ENCODE measurements at regions not wholly inside any gene's neighbourhood (a gene's known extent, or its start where the extent isn't known, plus 50 kb on each side); places are given as distances from the start of the nearest gene placed in this dataset.

GRCh38 chr20:7210910-7211309 lies 443.4 kb downstream of the BMP2 start:
- no peaks in the 10 kb centered on the region for H3K9me3 ChIP-seq (ENCODE audit: control insufficient read depth in 1 of 2, low read length in 2 of 2)
- no peaks in the 10 kb centered on the region for H3K4me1 Mint-ChIP-seq
- intact Hi-C loops (cut with micrococcal nuclease) = no loop called here
- no peak overlapping the region for H3K4me3 Mint-ChIP-seq
- CTCF ChIA-PET (ENCODE audit: partially characterized antibody) = no interaction called here
- no peak overlapping the region for H3K4me3 ChIP-seq (ENCODE audit: low read length in 2 of 2)
- peaks cover 3 to 13% (median 11%) of the 10 kb centered on the region in 8 donors for H3K9me3 Mint-ChIP-seq
- H3K36me3 Mint-ChIP-seq = no peaks in the 10 kb centered on the region
- H3K27me3 ChIP-seq (ENCODE audit: insufficient read depth, low read length) = no peaks in the 10 kb centered on the region
- peaks cover 0 to 2% of the 10 kb centered on the region in 2 donors for H3K27me3 Mint-ChIP-seq
- H3K4me1 ChIP-seq (ENCODE audit: insufficient read depth, low read length) = no peaks in the 10 kb centered on the region
- POLR2A ChIA-PET (ENCODE audit: partially characterized antibody) = no interaction called here
- no peak overlapping the region for H3K27ac ChIP-seq (ENCODE audit: low read depth, low read length)
- no peak overlapping the region for H3K27ac Mint-ChIP-seq
- H3K36me3 ChIP-seq (ENCODE audit: insufficient read depth, low read length) = no peaks in the 10 kb centered on the region
- DNase-seq = no peak

GRCh38 chr20:7214081-7214740 lies 446.7 kb downstream of the BMP2 start:
- H3K36me3 Mint-ChIP-seq = no peaks in the 10 kb centered on the region

GRCh38 chr20:7217606-7218005 lies 450.1 kb downstream of the BMP2 start:
- H3K4me1 Mint-ChIP-seq = no peaks in the 10 kb centered on the region
- intact Hi-C loops (cut with micrococcal nuclease) = no loop called here
- no peaks in the 10 kb centered on the region for H3K9me3 ChIP-seq (ENCODE audit: control insufficient read depth in 1 of 2, low read length in 2 of 2)
- peaks cover 0 to 2% of the 10 kb centered on the region in 2 donors for H3K27me3 Mint-ChIP-seq
- POLR2A ChIA-PET (ENCODE audit: partially characterized antibody) = no interaction called here
- H3K36me3 Mint-ChIP-seq = no peaks in the 10 kb centered on the region
- DNase-seq = no peak
- CTCF ChIA-PET (ENCODE audit: partially characterized antibody) = no interaction called here
- no peak overlapping the region for H3K4me3 ChIP-seq (ENCODE audit: low read length in 2 of 2)
- H3K27ac Mint-ChIP-seq = no peak overlapping the region
- H3K9me3 Mint-ChIP-seq = peaks cover 0 to 11% (median 4%) of the 10 kb centered on the region in 8 donors
- H3K27me3 ChIP-seq (ENCODE audit: insufficient read depth, low read length) = no peaks in the 10 kb centered on the region
- no peaks in the 10 kb centered on the region for H3K36me3 ChIP-seq (ENCODE audit: insufficient read depth, low read length)
- no peak overlapping the region for H3K4me3 Mint-ChIP-seq
- H3K27ac ChIP-seq (ENCODE audit: low read depth, low read length) = no peak overlapping the region
- no peaks in the 10 kb centered on the region for H3K4me1 ChIP-seq (ENCODE audit: insufficient read depth, low read length)

More at GRCh38 chr20:7214081-7214740, 446.7 kb downstream of the BMP2 start:
- Histone ChIP-seq H3K4me1 (ENCODE audit: insufficient read depth, low read length) (no peaks in the 10 kb centered on the region), H3K27me3 (ENCODE audit: insufficient read depth, low read length) (no peaks in the 10 kb centered on the region), H3K27ac (ENCODE audit: low read depth, low read length) (no peak overlapping the region), H3K4me3 (ENCODE audit: low read length in 2 of 2) (no peak overlapping the region), H3K9me3 (ENCODE audit: control insufficient read depth in 1 of 2, low read length in 2 of 2) (no peaks in the 10 kb centered on the region), H3K36me3 (ENCODE audit: insufficient read depth, low read length) (no peaks in the 10 kb centered on the region)
- CTCF ChIA-PET (ENCODE audit: partially characterized antibody) = no interaction called here
- H3K27me3 Mint-ChIP-seq = peaks cover 0 to 2% of the 10 kb centered on the region in 2 donors
- DNase-seq = no peak
- H3K4me3 Mint-ChIP-seq = no peak overlapping the region
- POLR2A ChIA-PET (ENCODE audit: partially characterized antibody) = no interaction called here
- no peaks in the 10 kb centered on the region for H3K4me1 Mint-ChIP-seq
- H3K9me3 Mint-ChIP-seq = peaks cover 3 to 12% (median 6%) of the 10 kb centered on the region in 8 donors
- H3K27ac Mint-ChIP-seq = no peak overlapping the region
- intact Hi-C loops (cut with micrococcal nuclease) = no loop called here

GRCh38 chr20:7220755-7221154 lies 453.3 kb downstream of the BMP2 start:
- DNase-seq = no peak
- H3K27ac Mint-ChIP-seq = no peak overlapping the region
- no peaks in the 10 kb centered on the region for H3K4me1 ChIP-seq (ENCODE audit: insufficient read depth, low read length)
- ChIA-PET POLR2A (ENCODE audit: partially characterized antibody) (no interaction called here), CTCF (ENCODE audit: partially characterized antibody) (no interaction called here)
- no peaks in the 10 kb centered on the region for H3K27me3 Mint-ChIP-seq
- H3K27me3 ChIP-seq (ENCODE audit: insufficient read depth, low read length) = no peaks in the 10 kb centered on the region
- intact Hi-C loops (cut with micrococcal nuclease) = no loop called here
- peaks cover 0 to 29% (median 12%) of the 10 kb centered on the region in 8 donors for H3K9me3 Mint-ChIP-seq
- H3K4me1 Mint-ChIP-seq = no peaks in the 10 kb centered on the region
- H3K27ac ChIP-seq (ENCODE audit: low read depth, low read length) = no peak overlapping the region
- no peaks in the 10 kb centered on the region for H3K9me3 ChIP-seq (ENCODE audit: control insufficient read depth in 1 of 2, low read length in 2 of 2)
- H3K36me3 ChIP-seq (ENCODE audit: insufficient read depth, low read length) = no peaks in the 10 kb centered on the region
- no peaks in the 10 kb centered on the region for H3K36me3 Mint-ChIP-seq
- H3K4me3 ChIP-seq (ENCODE audit: low read length in 2 of 2) = no peak overlapping the region
- H3K4me3 Mint-ChIP-seq = no peak overlapping the region

- Mint-ChIP-seq H3K36me3 (no peaks in the 10 kb centered on the region), H3K4me1 (no peaks in the 10 kb centered on the region), H3K4me3 (no peak overlapping the region), H3K27ac (no peak overlapping the region), H3K9me3 (peaks cover 0 to 39% (median 15%) of the 10 kb centered on the region in 8 donors), H3K27me3 (no peaks in the 10 kb centered on the region)
- H3K4me3 ChIP-seq (ENCODE audit: low read length in 2 of 2) = no peak overlapping the region
- CTCF ChIA-PET (ENCODE audit: partially characterized antibody) = no interaction called here
- no peaks in the 10 kb centered on the region for H3K9me3 ChIP-seq (ENCODE audit: control insufficient read depth in 1 of 2, low read length in 2 of 2)
- H3K27ac ChIP-seq (ENCODE audit: low read depth, low read length) = no peak overlapping the region
- H3K4me1 ChIP-seq (ENCODE audit: insufficient read depth, low read length) = no peaks in the 10 kb centered on the region
- no peaks in the 10 kb centered on the region for H3K36me3 ChIP-seq (ENCODE audit: insufficient read depth, low read length)
- POLR2A ChIA-PET (ENCODE audit: partially characterized antibody) = no interaction called here
- H3K27me3 ChIP-seq (ENCODE audit: insufficient read depth, low read length) = no peaks in the 10 kb centered on the region
- intact Hi-C loops (cut with micrococcal nuclease) = no loop called here
- DNase-seq = no peak
Measured at GRCh38 chr20:7226156-7226555, 458.7 kb downstream of the BMP2 start.

- no peaks in the 10 kb centered on the region for H3K27me3 Mint-ChIP-seq
- no peak overlapping the region for H3K4me3 Mint-ChIP-seq
- DNase-seq = no peak
- peaks cover 0 to 5% of the 10 kb centered on the region in 2 donors for H3K9me3 ChIP-seq (ENCODE audit: control insufficient read depth in 1 of 2, low read length in 2 of 2)
- peaks cover 0 to 22% (median 9%) of the 10 kb centered on the region in 8 donors for H3K9me3 Mint-ChIP-seq
- POLR2A ChIA-PET (ENCODE audit: partially characterized antibody) = no interaction called here
- H3K27ac ChIP-seq (ENCODE audit: low read depth, low read length) = no peak overlapping the region
- no peaks in the 10 kb centered on the region for H3K4me1 Mint-ChIP-seq
- no peaks in the 10 kb centered on the region for H3K36me3 Mint-ChIP-seq
- no peak overlapping the region for H3K4me3 ChIP-seq (ENCODE audit: low read length in 2 of 2)
- no peaks in the 10 kb centered on the region for H3K4me1 ChIP-seq (ENCODE audit: insufficient read depth, low read length)
- intact Hi-C loops (cut with micrococcal nuclease) = no loop called here
- H3K27ac Mint-ChIP-seq = no peak overlapping the region
- CTCF ChIA-PET (ENCODE audit: partially characterized antibody) = no interaction called here
- no peaks in the 10 kb centered on the region for H3K27me3 ChIP-seq (ENCODE audit: insufficient read depth, low read length)
- H3K36me3 ChIP-seq (ENCODE audit: insufficient read depth, low read length) = no peaks in the 10 kb centered on the region
Measured at GRCh38 chr20:7231303-7231702, 463.8 kb downstream of the BMP2 start.

- no peaks in the 10 kb centered on the region for H3K27me3 Mint-ChIP-seq
- no peaks in the 10 kb centered on the region for H3K36me3 Mint-ChIP-seq
- intact Hi-C loops (cut with micrococcal nuclease) = no loop called here
- ChIA-PET POLR2A (ENCODE audit: partially characterized antibody) (no interaction called here), CTCF (ENCODE audit: partially characterized antibody) (no interaction called here)
- H3K36me3 ChIP-seq (ENCODE audit: insufficient read depth, low read length) = no peaks in the 10 kb centered on the region
- no peaks in the 10 kb centered on the region for H3K4me1 ChIP-seq (ENCODE audit: insufficient read depth, low read length)
- no peaks in the 10 kb centered on the region for H3K4me1 Mint-ChIP-seq
- H3K4me3 ChIP-seq (ENCODE audit: low read length in 2 of 2) = no peak overlapping the region
- no peak overlapping the region for H3K27ac ChIP-seq (ENCODE audit: low read depth, low read length)
- no peaks in the 10 kb centered on the region for H3K27me3 ChIP-seq (ENCODE audit: insufficient read depth, low read length)
- no peak overlapping the region for H3K27ac Mint-ChIP-seq
- H3K9me3 ChIP-seq (ENCODE audit: control insufficient read depth in 1 of 2, low read length in 2 of 2) = peaks cover 0 to 5% of the 10 kb centered on the region in 2 donors
- DNase-seq = no peak
- H3K4me3 Mint-ChIP-seq = no peak overlapping the region
- peaks cover 0 to 21% (median 9%) of the 10 kb centered on the region in 8 donors for H3K9me3 Mint-ChIP-seq
Measured at GRCh38 chr20:7232796-7233195, 465.3 kb downstream of the BMP2 start.

- intact Hi-C loops (cut with micrococcal nuclease) = no loop called here
- H3K27me3 ChIP-seq (ENCODE audit: insufficient read depth, low read length) = no peaks in the 10 kb centered on the region
- POLR2A ChIA-PET (ENCODE audit: partially characterized antibody) = no interaction called here
Measured at GRCh38 chr20:7237251-7237650, 469.8 kb downstream of the BMP2 start.

More at GRCh38 chr20:7237251-7237650, 469.8 kb downstream of the BMP2 start:
- Histone ChIP-seq H3K27ac (ENCODE audit: low read depth, low read length) (no peak overlapping the region), H3K36me3 (ENCODE audit: insufficient read depth, low read length) (no peaks in the 10 kb centered on the region), H3K4me3 (ENCODE audit: low read length in 2 of 2) (no peak overlapping the region), H3K9me3 (ENCODE audit: control insufficient read depth in 1 of 2, low read length in 2 of 2) (peaks cover 0 to 5% of the 10 kb centered on the region in 2 donors), H3K4me1 (ENCODE audit: insufficient read depth, low read length) (no peaks in the 10 kb centered on the region)
- H3K27me3 Mint-ChIP-seq = no peaks in the 10 kb centered on the region
- H3K9me3 Mint-ChIP-seq = peaks cover 3 to 20% (median 12%) of the 10 kb centered on the region in 8 donors
- H3K4me1 Mint-ChIP-seq = no peaks in the 10 kb centered on the region
- DNase-seq = no peak
- no peaks in the 10 kb centered on the region for H3K36me3 Mint-ChIP-seq
- CTCF ChIA-PET (ENCODE audit: partially characterized antibody) = no interaction called here
- H3K27ac Mint-ChIP-seq = no peak overlapping the region
- H3K4me3 Mint-ChIP-seq = no peak overlapping the region
